Fibroblast of mammary gland (primary cell): ENCODE measurements at regions not wholly inside any gene's neighbourhood (a gene's known extent, or its start where the extent isn't known, plus 50 kb on each side); places are given as distances from the start of the nearest gene placed in this dataset.

Source experiments
- DNase-seq: peaks from one replicate; pipeline ENCODE4 v3.0.0-alpha.2; 2010; ENCODE audit warnings: low read depth
- H3K4me3 ChIP-seq: 2 replicates; pipeline ENCODE4 v1.5.1; 2011; ENCODE audit warnings: low read depth, mild to moderate bottlenecking, low read length, moderate library complexity; ENCODE audit not compliant: control insufficient read depth
- CTCF ChIP-seq: conservative IDR thresholded peaks from 2 replicates; pipeline ENCODE4 v1.5.1; 2011; ENCODE audit warnings: low read depth, low read length, inconsistent platforms; ENCODE audit not compliant: control insufficient read depth, insufficient read depth

GRCh38 chr4:74667438-74667837 lies 126.9 kb downstream of the BTC start:
- DNase-seq = no peak

DNA sequence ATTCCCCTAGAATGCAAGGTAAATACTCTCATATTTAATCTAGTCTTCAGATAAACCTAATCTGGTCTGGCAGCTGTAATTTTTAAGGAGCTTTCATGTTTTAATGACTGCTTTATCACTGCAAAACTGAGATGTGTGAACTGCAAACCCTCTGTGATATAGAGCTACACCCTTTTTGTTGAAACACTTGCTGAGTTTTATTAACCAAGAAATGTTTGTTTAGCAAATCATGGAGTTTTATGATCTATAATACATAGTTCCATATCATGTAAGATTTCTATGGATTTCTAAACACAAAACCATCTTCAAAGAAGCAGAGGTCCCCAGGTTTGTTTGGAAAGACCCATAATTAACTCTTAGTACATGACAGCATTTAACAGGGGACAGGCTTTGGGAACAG lies 126.4 kb downstream of the BTC start:
- no peak for DNase-seq
- TF ChIP-seq CTCF = no peak
- no peak overlapping the region for H3K4me3 ChIP-seq

More at GRCh38 chr4:74667438-74667837, 126.9 kb downstream of the BTC start:
- TF ChIP-seq CTCF = no peak
- no peak overlapping the region for H3K4me3 ChIP-seq

DNA sequence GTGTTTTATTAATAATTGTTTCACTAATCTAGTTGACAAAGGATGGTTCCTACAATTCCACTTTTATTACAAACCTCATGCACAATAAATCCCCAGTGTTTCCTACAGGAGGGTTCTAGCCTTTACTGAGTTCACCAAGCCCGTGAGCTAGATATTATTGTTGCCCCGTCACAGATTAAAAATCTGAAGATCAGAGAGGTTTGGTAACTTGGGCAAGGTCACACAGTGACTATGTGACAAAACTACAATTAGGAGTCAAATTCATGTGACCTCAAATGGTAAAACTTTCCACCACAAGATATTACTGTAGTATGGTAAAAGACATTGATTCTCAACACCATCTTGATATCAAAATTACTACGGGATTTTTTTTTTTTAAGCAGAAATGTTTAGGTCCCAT lies 124.6 kb downstream of the BTC start:
- H3K4me3 ChIP-seq = no peak overlapping the region
- no peak for TF ChIP-seq CTCF
- DNase-seq = no peak

GRCh38 chr4:74670583-74670982 lies 123.7 kb downstream of the BTC start:
- no peak overlapping the region for H3K4me3 ChIP-seq
- no peak for TF ChIP-seq CTCF
- no peak for DNase-seq

DNA sequence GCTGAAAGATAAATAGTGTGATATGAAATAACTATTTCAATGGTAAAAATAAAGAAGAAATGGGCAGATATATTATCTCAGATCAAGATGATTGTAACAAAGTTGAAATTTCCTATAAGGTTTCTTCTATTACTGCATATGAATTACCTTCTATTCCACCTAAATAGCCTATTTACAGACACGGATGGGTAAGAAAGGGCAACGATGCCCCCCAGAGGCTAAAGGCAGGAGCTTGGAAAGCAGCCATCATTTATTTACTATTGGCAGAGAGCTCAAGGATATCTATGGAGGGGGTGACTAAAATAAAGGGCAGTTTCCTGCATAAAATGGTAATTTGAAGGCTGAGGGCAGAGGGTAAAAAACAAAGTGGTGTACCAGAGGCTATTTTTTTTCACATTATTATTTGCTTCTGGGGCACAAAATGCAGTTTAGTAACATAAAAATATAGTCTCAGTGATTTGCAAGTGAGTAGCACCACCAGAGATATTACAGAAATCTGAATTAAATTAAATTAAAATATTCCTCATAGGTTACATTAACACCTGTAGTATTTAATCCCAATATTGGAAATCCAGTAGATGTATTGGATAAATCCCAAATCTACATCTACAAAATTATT lies 123.1 kb downstream of the BTC start:
- DNase-seq = peak; percentile 86
- peak; percentile 77 for TF ChIP-seq CTCF

DNA sequence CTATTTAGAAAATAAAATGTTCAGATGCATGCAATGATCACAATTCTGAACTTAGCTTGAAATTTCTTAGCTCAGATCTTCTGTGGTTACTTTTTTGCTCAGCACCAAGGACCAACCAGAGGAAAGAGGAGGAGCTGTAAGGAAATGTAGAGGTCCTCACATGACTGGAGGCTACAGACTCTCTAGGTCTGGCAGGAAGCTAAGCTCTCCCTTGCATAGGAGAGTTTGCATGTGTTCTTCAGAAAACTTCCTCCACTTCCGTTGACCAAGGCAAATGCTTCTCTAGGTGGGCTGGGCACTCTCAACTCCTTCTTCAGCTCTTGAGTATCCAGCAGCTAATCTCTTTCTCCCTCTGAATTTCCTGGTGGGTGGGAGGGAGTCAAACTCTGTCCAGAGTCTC lies 119.6 kb downstream of the BTC start:
- no peak for TF ChIP-seq CTCF
- no peak for DNase-seq
- H3K4me3 ChIP-seq = no peak overlapping the region

More for the DNA sequence above, 123.1 kb downstream of the BTC start:
- no peak overlapping the region for H3K4me3 ChIP-seq
